HG02852 (cell line): ENCODE measurements at regions not wholly inside any gene's neighbourhood (a gene's known extent, or its start where the extent isn't known, plus 50 kb on each side); places are given as distances from the start of the nearest gene placed in this dataset.

Source experiments
- ATAC-seq: cut with Tn5 transposase; IDR thresholded peaks from one replicate; pipeline ENCODE4 v1.9.1; 2021; ENCODE audit warnings: mild to moderate bottlenecking, moderate library complexity; ENCODE audit not compliant: unreplicated experiment

DNA sequence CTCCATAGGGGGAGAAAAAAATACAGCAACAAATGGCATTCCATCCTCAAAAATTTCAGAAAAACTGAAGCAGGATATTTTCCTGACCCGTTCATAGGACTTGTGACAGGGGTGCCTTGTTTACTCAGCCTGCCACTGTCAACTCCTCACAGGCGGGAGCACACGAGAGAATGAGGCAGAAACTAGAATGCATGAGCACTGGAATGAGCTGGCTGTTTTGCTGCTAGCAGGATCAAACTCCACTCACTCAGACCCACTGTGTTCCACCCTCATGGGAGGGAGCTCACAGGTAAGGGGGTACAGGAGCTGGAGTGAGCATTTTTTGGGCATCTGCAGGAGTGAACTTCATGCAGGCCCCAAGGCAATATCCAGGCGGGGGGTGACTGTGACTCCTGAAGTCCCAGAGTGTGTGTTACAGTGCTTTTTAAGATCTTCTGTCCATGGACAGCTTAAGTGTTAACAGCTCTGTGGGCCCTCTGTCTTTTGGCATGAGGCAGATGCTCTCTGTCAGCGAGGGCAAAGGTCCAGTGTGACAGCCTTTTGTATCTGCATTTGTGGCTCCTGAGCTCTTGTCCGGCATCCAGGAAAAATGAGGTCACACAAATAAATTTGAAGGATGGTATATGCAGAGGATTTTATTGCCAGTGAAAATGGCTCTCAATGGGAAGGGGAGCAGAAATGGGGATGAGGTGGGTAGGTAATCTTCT lies 905.7 kb upstream of the TENM4 start:
- no peak for ATAC-seq

DNA sequence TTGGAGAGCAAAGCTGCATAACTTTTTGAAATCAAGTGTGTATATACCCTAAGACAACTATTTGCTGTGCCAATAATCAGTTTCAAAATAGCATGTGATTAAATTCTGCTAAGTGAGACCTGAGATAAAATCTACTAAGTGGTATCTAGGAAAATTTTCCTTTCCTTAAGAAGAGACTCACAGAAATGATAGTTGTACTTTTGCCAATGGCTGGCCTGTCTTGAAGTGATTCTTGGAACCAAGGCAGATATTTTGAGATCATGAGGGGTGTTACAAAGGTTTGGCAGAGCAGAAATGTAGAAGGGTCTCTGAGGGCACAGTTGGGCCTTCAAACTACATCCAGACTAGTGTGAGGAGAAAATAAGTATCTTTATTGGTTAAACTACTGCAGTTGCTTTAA lies 902.6 kb upstream of the TENM4 start:
- no peak for ATAC-seq

DNA sequence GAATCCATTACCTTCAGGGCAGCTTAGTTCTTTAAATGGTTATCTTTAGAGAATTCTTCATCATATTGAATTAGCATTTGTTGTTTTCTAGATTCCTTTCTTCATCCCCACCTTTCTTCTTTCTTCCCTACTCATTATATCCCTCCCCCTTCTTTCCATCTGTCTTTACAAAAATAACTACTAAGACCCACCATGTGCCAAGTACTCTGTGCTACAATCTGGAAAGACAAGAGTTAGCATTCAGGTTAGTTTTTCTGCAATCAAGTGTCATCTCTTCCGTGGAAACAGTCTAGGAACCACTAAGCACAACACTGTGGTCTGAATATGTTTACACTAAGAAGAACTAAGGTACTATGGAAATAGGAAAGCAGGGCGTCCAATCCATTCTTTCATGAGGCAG lies 897.4 kb upstream of the TENM4 start:
- ATAC-seq, result no peak

DNA sequence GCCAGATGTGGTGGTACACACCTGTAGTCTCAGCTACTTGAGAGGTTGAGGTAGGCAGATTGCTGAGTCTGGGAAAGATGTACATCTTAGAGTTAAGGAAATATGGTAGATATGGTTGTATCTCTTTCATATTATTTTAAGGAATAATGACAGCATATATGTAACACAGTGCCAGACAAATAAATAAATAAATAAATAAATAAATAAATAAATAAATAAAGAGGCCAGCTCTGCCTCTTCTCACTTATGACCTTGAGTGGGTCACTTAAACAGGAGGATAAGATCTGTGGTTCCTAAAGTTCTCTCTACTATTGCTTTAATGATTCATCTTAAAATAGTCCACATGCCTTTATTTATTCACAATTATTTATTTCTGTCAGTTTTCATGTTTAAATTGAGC lies 890.9 kb upstream of the TENM4 start:
- no peak for ATAC-seq

DNA sequence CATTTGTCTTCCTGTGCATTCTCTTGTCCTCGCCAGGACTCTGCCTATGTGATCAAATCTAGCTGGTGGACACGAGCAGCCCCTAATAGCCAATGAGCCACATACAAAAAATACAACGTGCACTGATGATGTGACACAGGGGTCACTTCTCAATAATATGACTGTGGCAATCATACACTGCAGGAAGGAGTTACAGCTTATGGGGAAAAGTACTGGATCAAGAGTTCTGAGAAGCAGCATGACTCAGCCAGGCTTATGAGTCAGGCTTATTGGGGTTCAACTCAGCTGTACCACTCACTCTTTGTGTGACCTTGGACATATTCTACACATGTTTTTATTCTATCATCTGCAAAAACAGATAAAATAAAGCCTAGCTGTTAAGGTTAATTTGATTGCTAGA lies 889.4 kb upstream of the TENM4 start:
- ATAC-seq, result no peak

GRCh38 chr11:80328774-80329173 lies 887.9 kb upstream of the TENM4 start:
- ATAC-seq, result no peak

DNA sequence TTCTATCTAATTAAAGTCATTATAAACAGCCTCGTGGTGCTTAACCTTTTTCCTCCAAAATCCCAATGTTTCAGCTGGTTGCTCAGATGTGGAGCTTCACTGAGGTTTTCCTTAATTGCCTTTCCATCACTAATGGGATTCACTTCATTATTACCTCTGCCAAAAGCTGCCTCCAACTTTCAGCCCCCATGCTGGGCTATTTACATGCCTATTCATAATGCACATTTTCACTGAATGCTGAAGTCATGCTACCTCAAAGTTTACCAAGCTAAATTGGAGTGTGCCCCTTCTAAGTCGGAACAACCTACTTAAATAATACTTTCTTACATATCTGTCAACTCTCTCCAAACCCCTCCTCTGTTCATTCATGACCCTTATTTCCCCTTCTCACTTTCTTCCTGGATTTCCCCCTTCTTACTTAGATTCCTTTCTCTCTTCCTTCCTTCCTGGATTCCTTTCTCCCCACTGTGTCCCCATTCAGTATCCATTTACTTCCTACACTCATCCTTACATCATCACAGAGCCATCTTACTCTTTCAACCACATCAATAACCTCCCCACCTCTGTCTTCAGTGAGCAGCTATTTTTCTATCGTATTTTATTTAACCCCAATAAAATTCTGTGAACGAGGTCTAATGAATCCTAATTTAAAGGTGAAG lies 887.3 kb upstream of the TENM4 start:
- no peak for ATAC-seq

- ATAC-seq, result no peak
These were observed 881.0 kb upstream of the TENM4 start for GRCh38 chr11:80321786-80322185.

DNA sequence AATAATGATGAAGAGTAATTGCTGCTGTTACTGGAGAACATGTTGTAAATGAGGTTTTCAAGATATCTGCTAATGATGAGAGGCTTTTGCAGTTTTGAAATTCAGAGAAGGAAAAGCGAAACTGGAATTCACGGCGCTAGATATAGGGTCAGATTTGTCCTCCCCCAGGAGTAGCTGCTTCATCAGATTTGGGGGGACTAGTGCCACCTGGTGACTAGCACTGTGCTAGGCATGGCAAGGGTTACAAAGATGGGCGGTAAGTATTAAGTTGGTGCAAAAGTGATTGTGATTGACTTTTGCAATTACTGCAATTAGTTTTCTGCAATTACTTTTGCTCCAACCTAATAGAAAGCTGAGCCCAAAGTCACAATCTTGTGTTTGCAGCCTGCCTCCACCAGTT lies 879.9 kb upstream of the TENM4 start:
- ATAC-seq, result no peak

- no peak for ATAC-seq
These were observed 879.4 kb upstream of the TENM4 start for GRCh38 chr11:80320226-80320625.

- ATAC-seq, result no peak
These were observed 876.8 kb upstream of the TENM4 start for GRCh38 chr11:80317612-80318011.

- no peak for ATAC-seq
These were observed 874.4 kb upstream of the TENM4 start for GRCh38 chr11:80315200-80315599.

DNA sequence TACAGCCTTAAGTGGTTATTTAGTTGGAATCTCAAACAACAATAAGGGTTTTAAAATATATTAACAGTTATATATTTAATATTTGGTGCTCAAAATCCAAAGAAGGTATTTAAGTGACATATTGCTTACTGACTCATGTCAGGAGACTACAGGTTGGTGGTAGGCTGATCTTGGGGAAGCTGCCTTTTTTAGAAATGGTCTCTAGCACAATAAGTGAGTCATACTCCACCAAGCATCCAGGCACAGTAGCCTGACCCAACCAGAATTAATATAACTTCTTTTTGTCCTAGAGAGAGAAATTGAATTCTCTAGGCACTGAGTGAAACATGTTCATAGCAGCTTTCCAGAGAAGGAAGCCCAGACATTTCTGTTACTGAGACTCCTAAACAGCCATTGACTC lies 868.5 kb upstream of the TENM4 start:
- no peak for ATAC-seq

- no peak for ATAC-seq
These were observed 866.8 kb upstream of the TENM4 start for GRCh38 chr11:80307676-80308075.

- no peak for ATAC-seq
These were observed 857.2 kb upstream of the TENM4 start for GRCh38 chr11:80297858-80298632.

GRCh38 chr11:80293293-80293692 lies 852.5 kb upstream of the TENM4 start:
- no peak for ATAC-seq

GRCh38 chr11:80284946-80285785 lies 844.3 kb upstream of the TENM4 start:
- no peak for ATAC-seq

DNA sequence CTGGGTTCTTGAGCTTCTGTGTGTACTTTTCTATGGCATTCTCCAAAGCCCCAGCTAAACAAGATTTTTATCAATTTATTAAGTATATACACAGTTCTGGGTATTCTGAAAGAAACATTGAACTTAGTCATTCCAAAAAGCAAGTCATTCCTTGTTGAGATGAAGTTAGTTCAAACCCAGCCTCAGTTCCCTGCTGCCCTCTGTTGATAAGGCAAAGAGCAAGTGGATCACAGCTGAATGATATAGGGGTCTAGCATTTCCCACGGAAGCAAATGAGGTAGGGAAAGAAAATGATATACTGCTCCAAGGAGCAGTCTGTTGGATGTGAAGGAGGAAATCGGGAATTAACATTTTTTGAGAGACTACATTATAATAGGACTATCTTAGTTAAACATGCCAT lies 841.8 kb upstream of the TENM4 start:
- ATAC-seq, result no peak

DNA sequence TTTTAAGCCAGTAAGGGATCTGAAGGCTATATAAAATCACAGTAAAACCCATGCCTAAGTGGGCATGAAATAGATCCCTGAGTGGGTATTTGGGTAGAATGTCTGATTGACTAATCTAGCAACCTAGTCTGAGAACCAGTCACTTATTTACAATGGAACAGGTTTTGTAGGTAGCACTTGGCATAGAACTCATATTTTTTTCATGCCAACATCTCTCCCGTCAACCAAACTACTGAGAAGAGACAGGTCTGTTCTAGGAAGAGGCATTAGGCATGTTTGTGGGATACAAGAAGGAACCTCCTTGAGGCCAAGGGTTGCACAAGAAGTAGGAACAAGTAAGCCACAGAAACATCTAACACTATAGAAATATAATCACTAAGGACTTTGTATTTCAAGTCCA lies 840.4 kb upstream of the TENM4 start:
- ATAC-seq, result no peak

DNA sequence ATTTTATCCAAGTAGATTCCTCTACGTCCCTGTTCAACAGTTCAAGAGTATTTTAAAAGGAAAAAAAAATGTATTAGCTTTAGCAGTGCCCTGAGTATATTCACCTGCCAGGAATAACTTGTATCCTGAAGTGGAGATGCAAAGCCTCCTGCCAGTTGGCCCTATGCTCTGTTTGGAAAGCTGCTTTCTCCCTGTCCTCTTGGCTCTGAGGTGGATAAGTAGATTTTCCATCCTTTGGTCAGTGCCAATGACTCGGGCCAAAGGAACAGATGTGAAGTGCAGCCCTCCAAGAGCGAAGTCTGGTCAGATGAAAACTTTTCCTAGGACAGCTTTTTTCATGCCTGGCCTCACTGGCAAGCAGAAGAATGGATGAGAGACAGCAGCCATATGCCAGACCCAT lies 839.9 kb upstream of the TENM4 start:
- no peak for ATAC-seq

DNA sequence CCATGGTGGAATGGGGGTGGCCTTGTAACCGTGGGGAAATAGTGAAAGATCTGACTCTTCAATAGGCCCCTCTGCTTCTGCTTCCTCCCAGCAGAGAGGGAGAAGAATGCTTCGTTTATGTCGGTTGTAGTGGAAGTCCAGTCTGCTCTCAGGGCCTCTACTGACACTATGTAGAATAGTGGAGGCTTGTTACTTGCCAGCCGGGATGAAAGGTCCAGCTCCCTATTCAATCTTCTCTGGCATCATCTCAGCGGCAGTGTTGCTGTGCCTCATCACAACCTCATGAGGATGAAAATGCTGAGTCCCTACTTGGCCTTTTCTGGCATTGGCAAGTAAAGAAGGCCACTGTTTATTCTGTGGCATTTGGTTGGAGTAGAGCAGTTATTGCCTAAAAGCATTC lies 820.9 kb upstream of the TENM4 start:
- ATAC-seq, result no peak
